Ovary (tissue), 7 donors: ENCODE measurements at regions not wholly inside any gene's neighbourhood (a gene's known extent, or its start where the extent isn't known, plus 50 kb on each side); places are given as distances from the start of the nearest gene placed in this dataset.

Source experiments
- DNase-seq, 5 donors: peaks; one replicate each; pipeline ENCODE4 v3.0.0-alpha.2; 2019 to 2020
- H3K27ac ChIP-seq, 2 donors: fragments of 200-600 bp; one replicate each; pipeline versions ENCODE4 v1.5.1 to v1.8.0; 2019 to 2022
- H3K27me3 ChIP-seq: fragments of 200-600 bp; one replicate; pipeline ENCODE4 v1.8.0; 2022
- H3K36me3 ChIP-seq: fragments of 200-600 bp; sonication (generic); one replicate; pipeline ENCODE4 v1.5.1; 2019
- H3K4me1 ChIP-seq: one replicate; pipeline ENCODE4 v1.8.1; 2013; ENCODE audit warnings: mild to moderate bottlenecking, moderate library complexity; ENCODE audit not compliant: insufficient read depth
- H3K4me3 ChIP-seq: fragments of 200-600 bp; sonication (generic); one replicate; pipeline ENCODE4 v1.5.1; 2017
- H3K9me3 ChIP-seq, 2 donors: fragments of 200-600 bp in 1 of 2; sonication (generic) in 1 of 2; one replicate each; pipeline versions ENCODE4 v1.5.1 to v1.8.1; 2013 to 2019; ENCODE audit warnings: mild to moderate bottlenecking in 1 of 2, moderate library complexity in 1 of 2
- CTCF ChIP-seq, 3 donors: fragments of 450-650 bp in 2 of 3; fragments of 200-600 bp in 1 of 3; IDR thresholded peaks; one replicate each; pipeline versions ENCODE4 v1.5.1 to v1.8.0; 2016 to 2022; ENCODE audit warnings: antibody characterized with exemption in 3 of 3, mild to moderate bottlenecking in 1 of 3
- EP300 ChIP-seq: sonication (generic); formaldehyde crosslinking; IDR thresholded peaks from one replicate; pipeline ENCODE4 v1.6.1; 2017; ENCODE audit warnings: antibody characterized with exemption
- POLR2A ChIP-seq: fragments of 450-650 bp; IDR thresholded peaks from one replicate; pipeline ENCODE4 v1.6.1; 2017; ENCODE audit warnings: antibody characterized with exemption, mild to moderate bottlenecking, moderate library complexity
- WGBS, 3 donors: extraction: QIAGEN DNeasy Blood & Tissue Kit in 1 of 3; methylation state at CpG; one replicate each; pipeline versions ENCODE4 v1.1.5 to v1.1.7; 2013 to 2017; 5-methylcytosine and 5-hydroxymethylcytosine counted together
- intact Hi-C, 4 donors: fragments of 100-400 bp; cut with DNase I; formaldehyde crosslinking; loops; one replicate each; pipeline versions ENCODE4 v1.11.0 to v1.15.1; 2022 to 2023
- donor health status: DM: no; HTN: no; CAD: no; lungs with moderate emphysema.
- donor health status: DM: no; HTN: no; CAD: no.
- donor health status: Bipolar disorder and iron deficiency.
- donor health status: DM: no; HTN: no; CAD: no.
- donor health status: DM: yes; HTN: yes; CAD: no.

- WGBS, 3 donors = 93 to 95% (median 95%) methylated on average over 4 of the region's 4 CpGs
Observed at GRCh38 chr3:115502128-115502527, 121.2 kb upstream of the GAP43 start.

GRCh38 chr3:115503394-115503793 is 119.9 kb upstream of the GAP43 start:
- intact Hi-C loops = no loop called here
- Histone ChIP-seq H3K4me1 (no peaks in the 10 kb centered on the region), H3K9me3 (no peaks in the 10 kb centered on the region), H3K36me3 (no peaks in the 10 kb centered on the region), H3K27me3 (no peaks in the 10 kb centered on the region), H3K27ac (no peak overlapping the region), H3K4me3 (no peak overlapping the region)
- TF ChIP-seq CTCF (IDR thresholded peaks at IDR 0.05) = no peak
- TF ChIP-seq EP300 = no peak
- no peak for TF ChIP-seq POLR2A
- DNase-seq = no peak
- 18 to 35% (median 28%) methylated on average over 2 of the region's 2 CpGs for WGBS, 3 donors

More at GRCh38 chr3:115502128-115502527, 121.2 kb upstream of the GAP43 start:
- DNase-seq = no peak
- H3K9me3 ChIP-seq = no peaks in the 10 kb centered on the region
- no peaks in the 10 kb centered on the region for H3K4me1 ChIP-seq
- intact Hi-C loops = no loop called here
- H3K36me3 ChIP-seq = no peaks in the 10 kb centered on the region
- TF ChIP-seq EP300 (no peak), POLR2A (no peak)
- no peaks in the 10 kb centered on the region for H3K27me3 ChIP-seq
- no peak overlapping the region for H3K27ac ChIP-seq
- no peak overlapping the region for H3K4me3 ChIP-seq

- no peak for DNase-seq
- WGBS, 3 donors = 85 to 91% (median 89%) methylated on average over 2 of the region's 2 CpGs
- H3K27me3 ChIP-seq = no peaks in the 10 kb centered on the region
- no peaks in the 10 kb centered on the region for H3K4me1 ChIP-seq
- intact Hi-C loops = no loop called here
- H3K9me3 ChIP-seq = no peaks in the 10 kb centered on the region
- no peak for TF ChIP-seq CTCF (IDR thresholded peaks at IDR 0.05)
- TF ChIP-seq POLR2A = no peak
- no peak for TF ChIP-seq EP300
- H3K4me3 ChIP-seq = no peak overlapping the region
- no peaks in the 10 kb centered on the region for H3K36me3 ChIP-seq
- H3K27ac ChIP-seq = no peak overlapping the region
Observed at GRCh38 chr3:115508562-115508961, 114.7 kb upstream of the GAP43 start.

GRCh38 chr3:115512565-115513415 is 110.5 kb upstream of the GAP43 start:
- H3K4me3 ChIP-seq = peak overlapping the region; percentile 39
- no peaks in the 10 kb centered on the region for H3K4me1 ChIP-seq
- no peaks in the 10 kb centered on the region for H3K27me3 ChIP-seq
- no peaks in the 10 kb centered on the region for H3K9me3 ChIP-seq
- TF ChIP-seq EP300 (no peak), CTCF (IDR thresholded peaks at IDR 0.05) (no peak), POLR2A (no peak)
- peak in 3 of 5 donors; percentile 16 to 40 (median 27) for DNase-seq
- no peak overlapping the region for H3K27ac ChIP-seq
- H3K36me3 ChIP-seq = no peaks in the 10 kb centered on the region
- intact Hi-C loops = no loop called here
- WGBS, 3 donors = 0 to 1% (median 0%) methylated on average over 26 of the region's 26 CpGs

GRCh38 chr3:115513416-115513800 is 109.9 kb upstream of the GAP43 start:
- no peak for TF ChIP-seq POLR2A
- no peak for TF ChIP-seq CTCF (IDR thresholded peaks at IDR 0.05)
- TF ChIP-seq EP300 = no peak
- H3K9me3 ChIP-seq = no peaks in the 10 kb centered on the region
- no peak overlapping the region for H3K27ac ChIP-seq
- WGBS, 3 donors = 32 to 35% (median 35%) methylated on average over 5 of the region's 5 CpGs
- H3K4me1 ChIP-seq = no peaks in the 10 kb centered on the region
- DNase-seq = no peak
- intact Hi-C loops = no loop called here
- H3K36me3 ChIP-seq = no peaks in the 10 kb centered on the region
- no peaks in the 10 kb centered on the region for H3K27me3 ChIP-seq
- H3K4me3 ChIP-seq = no peak overlapping the region
